NB4 (cell line): ENCODE measurements at regions not wholly inside any gene's neighbourhood (a gene's known extent, or its start where the extent isn't known, plus 50 kb on each side); places are given as distances from the start of the nearest gene placed in this dataset.

Source experiments
- POLR2A ChIP-seq: IDR thresholded peaks from 2 replicates; pipeline ENCODE4 v1.6.1; 2011; ENCODE audit warnings: mild to moderate bottlenecking; ENCODE audit not compliant: insufficient read length; ENCODE audit errors: extremely low read depth
- TF ChIP-seq, protein P1 (sequence below): IDR thresholded peaks from one replicate; pipeline ENCODE4 v1.5.1; 2012; ENCODE audit warnings: low read depth, low read length

DNA sequence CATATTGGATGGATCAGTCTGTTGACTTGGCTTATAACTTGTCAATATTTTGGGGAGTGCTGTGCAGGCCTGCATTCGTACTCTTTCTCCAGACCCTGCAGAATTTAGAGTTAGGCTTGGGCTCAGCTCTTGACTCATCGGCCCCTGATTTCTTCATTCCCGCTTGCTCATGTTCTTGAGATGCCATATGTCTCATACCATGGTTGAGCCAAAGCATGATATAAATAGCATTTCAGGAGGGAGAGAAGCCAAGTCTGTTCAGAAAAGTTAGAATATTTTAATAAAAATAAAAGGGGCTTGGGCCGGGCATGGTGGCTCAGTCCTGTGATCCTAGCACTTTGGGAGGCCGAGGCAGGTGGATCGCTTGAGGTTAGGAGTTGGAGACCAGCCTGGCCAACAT is 898.1 kb downstream of the TYW1 start:
- TF ChIP-seq, protein P1, sequence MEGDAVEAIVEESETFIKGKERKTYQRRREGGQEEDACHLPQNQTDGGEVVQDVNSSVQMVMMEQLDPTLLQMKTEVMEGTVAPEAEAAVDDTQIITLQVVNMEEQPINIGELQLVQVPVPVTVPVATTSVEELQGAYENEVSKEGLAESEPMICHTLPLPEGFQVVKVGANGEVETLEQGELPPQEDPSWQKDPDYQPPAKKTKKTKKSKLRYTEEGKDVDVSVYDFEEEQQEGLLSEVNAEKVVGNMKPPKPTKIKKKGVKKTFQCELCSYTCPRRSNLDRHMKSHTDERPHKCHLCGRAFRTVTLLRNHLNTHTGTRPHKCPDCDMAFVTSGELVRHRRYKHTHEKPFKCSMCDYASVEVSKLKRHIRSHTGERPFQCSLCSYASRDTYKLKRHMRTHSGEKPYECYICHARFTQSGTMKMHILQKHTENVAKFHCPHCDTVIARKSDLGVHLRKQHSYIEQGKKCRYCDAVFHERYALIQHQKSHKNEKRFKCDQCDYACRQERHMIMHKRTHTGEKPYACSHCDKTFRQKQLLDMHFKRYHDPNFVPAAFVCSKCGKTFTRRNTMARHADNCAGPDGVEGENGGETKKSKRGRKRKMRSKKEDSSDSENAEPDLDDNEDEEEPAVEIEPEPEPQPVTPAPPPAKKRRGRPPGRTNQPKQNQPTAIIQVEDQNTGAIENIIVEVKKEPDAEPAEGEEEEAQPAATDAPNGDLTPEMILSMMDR, result no peak
- TF ChIP-seq POLR2A, result no peak
